ENCODE measurements at regions not wholly inside any gene's neighbourhood (a gene's known extent, or its start where the extent isn't known, plus 50 kb on each side); places are given as distances from the start of the nearest gene placed in this dataset.

- no peak for DNase-seq (ENCODE audit: extremely low read depth, low read depth)
- no peak for TF ChIP-seq CTCF (IDR thresholded peaks at IDR 0.05; ENCODE audit: low read depth, low read length)
Observed at GRCh38 chr13:39254601-39255000, 216.3 kb downstream of the NHLRC3 start.

GRCh38 chr13:39257642-39258041 lies 219.4 kb downstream of the NHLRC3 start:
- TF ChIP-seq CTCF (IDR thresholded peaks at IDR 0.05; ENCODE audit: low read depth, low read length): no peak
- DNase-seq (ENCODE audit: extremely low read depth, low read depth): no peak

- TF ChIP-seq CTCF (IDR thresholded peaks at IDR 0.05; ENCODE audit: low read depth, low read length): no peak
- DNase-seq (ENCODE audit: extremely low read depth, low read depth): no peak
Observed at GRCh38 chr13:39259371-39260140, 221.3 kb downstream of the NHLRC3 start.

- TF ChIP-seq CTCF (IDR thresholded peaks at IDR 0.05; ENCODE audit: low read depth, low read length): peak; percentile 64
Observed at GRCh38 chr13:39263033-39263432, 224.8 kb downstream of the NHLRC3 start.

GRCh38 chr13:39263531-39263930 lies 225.3 kb downstream of the NHLRC3 start:
- DNase-seq (ENCODE audit: extremely low read depth, low read depth): no peak
- no peak for TF ChIP-seq CTCF (IDR thresholded peaks at IDR 0.05; ENCODE audit: low read depth, low read length)

More at GRCh38 chr13:39263033-39263432, 224.8 kb downstream of the NHLRC3 start:
- no peak for DNase-seq (ENCODE audit: extremely low read depth, low read depth)

- DNase-seq (ENCODE audit: extremely low read depth, low read depth): no peak
- TF ChIP-seq CTCF (IDR thresholded peaks at IDR 0.05; ENCODE audit: low read depth, low read length): no peak
Observed at GRCh38 chr13:39266426-39266825, 228.2 kb downstream of the NHLRC3 start.

- TF ChIP-seq CTCF (IDR thresholded peaks at IDR 0.05; ENCODE audit: low read depth, low read length): no peak
- DNase-seq (ENCODE audit: extremely low read depth, low read depth): no peak
Observed at GRCh38 chr13:39268398-39268797, 230.1 kb downstream of the NHLRC3 start.
